GM18870 (cell line): ENCODE measurements at regions not wholly inside any gene's neighbourhood (a gene's known extent, or its start where the extent isn't known, plus 50 kb on each side); places are given as distances from the start of the nearest gene placed in this dataset.

ENCODE experiments used
- ATAC-seq: cut with Tn5 transposase; IDR thresholded peaks from one replicate; pipeline ENCODE4 v1.9.1; 2021; ENCODE audit warnings: moderate library complexity; ENCODE audit not compliant: unreplicated experiment

DNA sequence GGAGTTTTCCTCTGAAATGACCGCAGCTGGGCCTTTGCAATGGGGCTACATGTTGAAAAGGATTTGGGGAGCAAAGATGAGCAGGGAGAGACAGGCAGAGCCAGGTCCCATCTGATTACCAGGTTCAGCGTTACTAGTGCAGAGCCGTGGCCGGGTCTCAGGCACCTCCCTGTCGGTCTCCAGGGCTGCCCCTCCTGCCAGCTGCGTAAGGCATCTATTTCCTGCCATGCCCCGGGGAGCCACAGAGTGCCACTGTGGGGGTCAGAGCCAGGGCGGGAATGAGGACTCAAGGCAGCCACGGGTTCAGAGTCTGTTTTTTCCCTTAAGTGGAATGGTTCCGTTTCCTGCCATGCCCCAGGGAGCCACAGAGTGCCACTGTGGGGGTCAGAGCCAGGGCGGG is 382.6 kb upstream of the SHH start:
- no peak for ATAC-seq

DNA sequence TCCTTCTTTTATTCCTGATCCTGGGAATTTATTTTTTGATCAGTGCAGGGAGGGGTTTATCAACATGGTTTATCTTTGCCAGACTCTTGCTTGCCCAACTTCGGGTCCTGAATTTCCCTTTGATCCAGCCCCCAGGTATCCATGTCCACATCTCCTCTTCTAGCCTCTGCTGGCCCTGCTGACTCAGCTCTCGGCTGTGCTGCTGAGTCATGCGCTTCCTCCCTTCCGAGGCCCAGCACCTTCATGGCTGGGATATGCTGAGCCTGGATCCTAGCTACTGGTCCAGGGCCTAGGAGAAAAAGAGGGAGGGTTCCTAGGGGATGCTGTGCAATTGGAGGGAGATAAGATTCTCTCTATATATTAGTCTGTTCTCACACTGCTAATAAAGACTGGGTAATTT is 380.7 kb upstream of the SHH start:
- no peak for ATAC-seq

DNA sequence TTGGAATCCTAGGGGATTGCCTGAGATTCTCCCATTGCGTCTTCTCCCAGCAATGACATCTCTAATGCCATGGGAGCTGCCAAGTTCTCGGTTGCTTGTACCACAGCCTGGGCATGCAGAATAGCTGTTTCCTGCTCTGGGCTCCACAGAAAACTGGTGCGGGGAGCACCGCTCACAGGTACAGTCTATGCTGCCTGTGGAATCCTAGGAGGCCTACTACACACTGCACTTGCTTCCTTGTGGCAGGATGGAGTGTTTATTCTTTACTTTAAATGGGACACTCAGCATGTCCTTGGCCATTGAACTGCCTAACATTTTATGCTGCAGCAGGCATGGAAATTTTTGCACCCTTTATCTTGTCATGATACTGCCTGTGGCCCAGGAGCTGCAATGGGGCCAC is 378.8 kb upstream of the SHH start:
- no peak for ATAC-seq

DNA sequence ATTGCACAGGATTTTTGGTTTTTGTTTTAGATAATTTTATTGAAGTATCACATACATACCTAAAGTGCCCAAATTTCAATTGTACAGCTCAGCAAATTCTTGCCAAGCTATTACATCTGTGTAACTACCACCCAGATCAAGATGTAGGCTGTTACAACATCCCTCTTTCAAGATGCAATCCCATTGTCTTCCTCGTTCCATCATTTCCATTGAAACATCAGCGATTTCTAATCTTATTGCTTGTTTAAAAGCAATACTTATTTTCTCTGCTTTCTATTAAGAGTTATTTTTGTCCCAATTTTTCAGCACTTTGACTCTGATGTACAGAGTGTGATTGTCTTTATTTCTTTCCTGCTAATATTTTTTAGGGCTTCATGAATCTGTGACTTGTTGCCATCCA is 372.8 kb upstream of the SHH start:
- ATAC-seq = no peak

DNA sequence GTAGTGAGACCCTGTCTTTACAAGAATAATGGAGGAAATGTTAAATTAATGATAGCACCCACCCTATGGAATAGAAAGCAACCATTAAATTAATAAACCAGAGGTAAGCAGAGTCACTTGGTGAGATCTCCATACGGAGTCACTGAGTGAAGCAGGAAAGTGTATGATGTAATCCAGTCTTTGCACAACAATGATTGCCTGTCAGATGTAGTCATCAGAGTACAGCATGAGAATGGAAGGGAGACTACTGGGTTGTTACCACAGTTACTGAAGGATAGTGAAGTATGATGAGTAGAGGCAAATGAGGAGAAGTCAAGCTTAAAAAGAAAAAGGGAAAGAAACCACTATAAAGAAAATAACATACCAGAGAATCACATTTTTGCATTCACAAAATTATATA is 371.9 kb upstream of the SHH start:
- ATAC-seq = no peak

DNA sequence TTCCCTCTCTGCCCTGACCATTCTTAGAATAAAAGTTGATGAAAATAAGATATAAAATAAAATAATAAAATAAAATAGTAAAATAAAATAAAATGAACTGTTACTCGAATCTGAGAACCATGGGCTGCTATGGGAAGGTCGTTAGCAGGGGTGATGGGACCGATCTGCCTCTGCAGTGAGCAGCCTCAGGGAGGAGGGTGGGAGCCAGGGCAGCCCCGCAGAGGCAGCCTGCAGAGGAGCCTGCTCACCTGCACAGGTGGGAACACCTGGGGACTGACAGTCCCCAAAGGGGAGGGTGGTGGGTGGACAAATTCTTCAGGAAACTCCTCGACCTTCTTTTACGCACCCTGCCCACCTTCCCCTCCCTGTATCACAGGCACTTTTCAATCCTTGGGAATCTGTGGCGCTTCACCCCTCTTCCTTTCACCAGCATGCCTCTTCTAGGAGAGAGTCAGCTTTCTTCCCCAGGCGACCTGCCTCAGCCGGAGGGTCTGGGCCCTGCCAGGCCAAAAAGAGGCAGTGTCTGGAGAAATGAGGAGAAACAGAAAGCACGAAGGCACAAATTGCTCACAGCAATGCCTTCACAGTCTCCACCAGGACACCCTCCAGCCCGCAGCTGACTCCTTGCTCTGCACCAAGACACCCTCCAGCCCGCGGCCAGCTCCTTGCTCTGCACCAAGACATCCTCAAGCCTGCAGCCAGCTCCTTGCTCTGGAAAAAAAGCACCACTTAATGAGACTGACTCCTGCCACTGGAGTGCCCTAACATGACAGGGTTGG is 368.4 kb upstream of the SHH start:
- ATAC-seq = no peak

DNA sequence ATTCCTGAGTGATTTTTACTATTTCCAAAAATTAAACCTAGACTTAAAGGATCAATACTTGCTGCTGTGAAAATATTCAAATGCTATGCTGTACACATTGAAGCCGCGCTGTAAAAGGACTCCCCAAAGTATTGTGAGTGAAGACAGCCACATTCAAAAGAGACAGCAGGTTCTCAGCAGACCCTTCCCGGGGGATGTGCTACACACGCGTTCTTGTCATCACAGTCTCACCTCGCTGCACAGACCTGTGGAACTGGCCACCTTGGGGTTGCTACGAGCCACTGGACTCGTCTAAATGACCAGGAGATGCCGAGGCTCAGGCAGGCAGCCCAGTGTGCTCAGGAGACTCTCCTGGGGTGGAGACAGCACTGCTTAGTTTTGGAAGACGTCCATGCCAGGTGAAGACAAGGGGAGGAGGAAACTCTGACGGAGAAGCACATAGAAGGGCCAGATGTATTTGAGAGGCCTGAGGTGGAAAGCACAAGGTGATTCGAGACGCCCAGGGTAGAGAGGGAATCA is 367.7 kb upstream of the SHH start:
- ATAC-seq = no peak

DNA sequence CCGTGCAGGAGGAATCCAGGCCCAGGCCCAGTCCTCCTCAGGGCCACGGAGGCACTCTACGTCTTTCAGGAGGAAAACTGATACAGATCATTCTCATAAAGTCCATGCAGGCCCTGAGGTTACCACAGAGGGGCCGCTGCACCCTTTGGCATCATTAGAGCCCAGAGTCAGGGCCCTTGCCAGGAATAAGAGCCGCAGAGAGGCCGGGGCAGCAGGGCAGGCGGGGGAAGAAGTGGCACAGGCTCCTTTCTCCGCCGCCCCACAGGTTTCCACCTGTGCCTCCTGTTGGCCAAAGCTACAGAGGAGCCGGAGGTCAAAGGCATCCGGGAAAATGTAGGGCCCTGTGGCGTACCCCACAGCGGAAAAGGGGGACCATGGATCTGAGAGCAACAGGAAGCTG is 366.6 kb upstream of the SHH start:
- no peak for ATAC-seq

DNA sequence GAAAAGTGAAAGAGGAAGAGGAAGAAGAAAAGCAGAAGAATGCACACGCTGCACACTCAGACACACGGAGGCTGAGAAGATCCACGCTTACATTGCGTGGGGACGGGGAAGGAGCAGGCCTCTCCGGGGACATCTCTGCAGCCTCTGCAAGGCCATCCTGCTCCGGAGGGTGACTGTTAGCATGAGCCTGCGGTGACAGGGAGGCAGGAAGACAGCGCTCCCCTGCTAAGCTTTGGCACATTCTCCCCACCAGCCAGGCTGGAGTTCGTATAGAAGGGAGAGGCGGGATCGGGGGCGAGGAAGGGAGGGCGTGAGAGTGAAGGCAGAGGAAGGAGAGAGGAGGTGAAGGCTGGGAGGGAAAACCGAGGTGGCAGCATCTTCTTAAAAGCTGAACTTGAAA is 366.0 kb upstream of the SHH start:
- no peak for ATAC-seq

DNA sequence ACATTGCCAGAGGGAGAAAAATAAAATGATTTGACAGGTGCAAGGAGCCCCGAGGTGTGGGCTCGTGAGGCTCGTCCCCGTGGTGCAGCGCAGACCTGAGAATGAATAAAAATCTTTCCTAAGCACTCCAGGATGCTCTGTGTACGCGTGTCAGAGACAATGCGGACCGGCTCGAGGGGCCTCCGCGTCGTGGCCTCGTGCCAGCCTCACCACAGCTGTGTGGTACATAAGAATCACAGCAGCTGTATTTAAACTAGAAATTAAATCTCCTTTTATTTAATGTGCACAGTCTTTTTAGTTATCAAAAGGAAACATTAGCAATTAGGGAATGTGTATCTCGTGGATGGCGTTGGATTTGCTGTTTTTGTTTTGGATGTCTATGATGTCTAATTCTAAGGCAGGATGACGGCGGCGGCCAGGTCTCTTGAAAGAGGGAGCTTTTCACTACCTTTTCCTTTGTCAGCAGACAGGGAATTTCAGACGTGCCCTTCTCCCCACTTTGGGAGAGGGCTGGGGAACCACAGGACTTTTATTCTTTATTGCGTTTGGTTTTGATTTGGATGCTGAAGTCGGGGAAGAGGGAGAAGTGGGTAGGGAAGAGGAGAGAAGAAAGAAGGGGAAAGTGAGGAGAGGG is 365.3 kb upstream of the SHH start:
- ATAC-seq = no peak

DNA sequence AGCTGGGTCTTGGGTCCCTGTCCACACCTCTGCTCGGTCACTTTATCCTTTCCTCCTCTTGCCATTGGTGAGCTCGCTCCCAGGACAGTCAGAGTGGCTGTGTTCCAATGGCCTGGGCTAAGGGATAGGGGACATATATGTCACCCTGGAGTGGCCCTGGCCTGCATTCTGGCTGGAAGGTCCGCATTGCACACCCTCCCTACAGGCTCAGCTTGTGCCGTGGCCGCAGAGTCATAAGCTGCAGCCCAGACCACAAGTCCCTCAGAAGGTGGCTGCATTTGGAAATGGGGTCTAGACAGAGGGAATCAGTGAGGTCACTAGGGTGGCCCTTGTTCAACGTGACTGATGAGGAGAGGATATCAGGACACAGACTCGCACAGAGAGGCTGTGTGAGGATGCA is 363.8 kb upstream of the SHH start:
- ATAC-seq = no peak

DNA sequence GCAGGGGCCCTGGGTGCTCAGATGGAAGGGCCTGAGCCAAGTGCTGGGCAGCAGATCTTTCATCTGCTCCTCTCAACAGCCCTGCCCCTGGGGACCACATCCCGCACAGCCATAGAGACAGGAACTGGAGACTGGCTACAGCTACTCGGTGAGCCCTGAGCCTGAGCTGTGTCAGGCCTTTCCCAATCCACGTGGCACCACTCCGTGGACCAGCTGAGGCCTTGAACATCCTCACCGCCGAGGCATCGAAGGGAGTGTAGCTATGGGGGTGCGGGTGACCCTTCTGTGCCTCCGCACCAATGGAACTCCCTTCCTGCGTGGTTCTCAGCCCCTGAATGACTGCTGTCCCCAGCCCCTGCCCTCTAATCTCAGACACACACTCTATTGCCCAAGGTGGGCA is 362.7 kb upstream of the SHH start:
- ATAC-seq = no peak

DNA sequence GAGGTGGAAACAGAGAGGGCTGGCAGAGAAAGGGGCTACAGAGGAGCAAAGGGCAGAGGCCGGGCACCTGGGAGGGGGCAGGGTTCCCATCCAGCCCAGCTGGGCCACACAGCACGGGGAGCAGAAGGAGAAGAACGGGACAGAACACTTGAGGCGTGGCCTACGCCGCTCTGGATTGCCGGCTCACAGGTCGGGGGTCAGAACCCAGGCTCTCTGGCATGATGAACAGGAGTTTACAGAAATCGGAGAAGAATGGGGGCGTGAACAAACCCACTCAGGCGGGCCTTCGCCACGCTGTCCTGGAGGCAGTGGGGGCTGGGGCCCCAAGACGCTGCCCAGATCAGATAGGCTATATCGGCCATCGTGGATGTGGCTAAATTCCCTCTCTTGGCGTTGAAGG is 362.2 kb upstream of the SHH start:
- no peak for ATAC-seq

DNA sequence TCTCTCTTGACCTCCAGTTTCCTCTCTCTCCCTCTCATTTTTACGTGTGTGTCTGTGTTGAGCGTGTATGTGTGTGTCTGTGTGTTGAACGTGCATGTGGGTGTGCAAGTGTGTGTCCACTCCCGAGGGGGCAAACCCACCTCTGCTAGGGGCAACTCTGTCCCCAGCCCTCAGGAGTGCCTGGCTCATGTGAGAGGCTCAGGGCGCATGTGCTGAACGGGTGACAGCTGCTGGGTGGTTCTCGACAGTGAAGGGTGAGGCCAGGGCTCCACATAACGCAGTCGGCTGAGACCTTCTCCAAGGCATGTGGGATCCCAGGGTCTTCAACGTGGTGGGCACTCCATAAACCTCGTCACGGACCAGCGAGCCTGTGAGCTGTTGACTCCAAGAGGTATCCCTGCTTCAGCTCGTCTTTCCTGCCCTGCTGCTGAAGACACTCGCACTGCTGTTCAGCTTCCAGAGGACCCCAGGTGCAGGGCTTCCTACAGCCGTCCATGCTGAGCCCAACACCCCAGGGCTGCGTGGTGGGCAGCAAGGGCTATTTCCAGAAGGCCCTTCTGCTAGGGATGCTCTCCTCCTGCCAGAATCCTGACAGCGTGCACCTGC is 361.6 kb upstream of the SHH start:
- no peak for ATAC-seq

DNA sequence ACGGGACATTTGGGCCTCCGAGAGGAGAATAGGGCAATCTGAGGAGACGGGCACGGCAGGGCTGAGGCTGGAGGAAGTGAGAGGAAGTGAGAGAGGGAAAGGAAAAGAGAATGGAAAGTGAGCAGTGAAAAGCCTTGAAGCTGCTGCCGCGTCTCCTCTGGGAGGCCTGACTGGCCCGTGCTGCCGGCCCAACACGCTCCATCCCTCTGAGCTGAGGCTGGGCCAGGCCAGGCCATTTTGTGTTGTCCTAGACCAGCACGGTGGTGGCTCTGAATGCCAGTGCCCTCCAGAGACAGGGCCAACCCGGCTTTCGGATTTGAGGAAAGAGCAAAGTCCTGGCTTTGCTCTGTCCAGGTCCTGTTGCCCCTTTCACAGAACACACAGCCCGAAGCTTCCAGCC is 361.1 kb upstream of the SHH start:
- no peak for ATAC-seq

DNA sequence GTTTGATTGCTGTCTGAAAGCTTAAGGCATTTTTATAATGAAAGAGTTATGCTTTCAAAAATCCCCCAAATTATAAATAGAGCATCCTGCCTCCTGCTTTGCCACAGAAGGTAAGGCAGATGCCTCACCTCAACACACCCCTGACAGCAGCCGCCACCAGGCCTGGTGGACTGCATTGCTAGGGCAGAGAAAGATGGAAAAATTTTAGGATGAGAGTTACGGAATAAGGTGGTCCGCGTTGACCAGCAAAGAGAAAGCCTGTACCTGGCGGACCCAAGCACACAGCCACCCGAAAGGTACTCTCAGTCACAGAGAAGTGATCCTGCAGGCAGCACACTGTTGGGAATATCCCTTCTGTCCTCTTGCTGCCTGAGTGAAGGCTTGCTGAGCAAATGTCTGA is 360.4 kb upstream of the SHH start:
- no peak for ATAC-seq

DNA sequence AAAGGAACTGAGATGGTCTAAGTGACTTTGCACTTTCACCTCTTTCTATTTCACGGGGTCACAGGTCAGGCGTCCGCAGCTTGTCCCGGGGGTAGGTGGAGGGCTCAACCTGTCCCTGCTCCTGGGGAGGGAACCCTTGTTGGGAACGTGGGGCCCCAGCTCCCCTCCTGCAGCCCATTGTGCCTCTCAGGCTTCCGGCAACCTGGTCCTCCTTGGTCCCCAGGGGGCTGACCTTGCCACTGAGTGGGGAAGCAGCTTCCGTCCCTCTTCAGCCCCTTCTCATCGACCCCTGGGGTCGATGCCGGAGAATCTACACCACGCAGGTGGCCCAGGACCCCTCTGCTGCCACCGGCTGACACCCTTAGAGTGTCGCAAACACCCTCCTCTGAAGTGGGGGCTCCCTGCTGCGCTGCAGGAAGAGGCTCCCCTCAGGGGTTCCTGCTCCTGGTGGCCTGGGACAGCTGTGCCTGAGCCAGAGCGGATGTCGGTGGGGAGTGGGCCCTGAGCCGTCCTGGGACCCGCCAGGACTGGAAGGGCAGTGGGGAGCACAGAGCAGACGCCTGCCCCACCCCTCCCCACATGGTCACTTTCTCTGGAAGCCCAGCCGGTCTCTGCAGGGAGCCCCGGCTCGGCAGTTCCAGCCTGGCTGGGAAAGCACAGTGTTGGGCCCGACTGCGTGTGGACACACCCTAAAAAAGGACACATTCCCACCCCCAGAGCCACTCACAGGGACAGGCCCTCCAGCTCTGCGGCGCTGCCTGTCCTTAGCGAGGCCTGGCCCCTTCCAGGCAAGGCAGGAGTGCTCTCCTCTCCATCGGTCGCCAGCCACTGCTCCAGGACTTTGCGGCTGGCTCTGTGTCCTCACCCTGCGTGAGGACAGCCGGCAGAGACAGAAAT is 357.5 kb upstream of the SHH start:
- no peak for ATAC-seq

DNA sequence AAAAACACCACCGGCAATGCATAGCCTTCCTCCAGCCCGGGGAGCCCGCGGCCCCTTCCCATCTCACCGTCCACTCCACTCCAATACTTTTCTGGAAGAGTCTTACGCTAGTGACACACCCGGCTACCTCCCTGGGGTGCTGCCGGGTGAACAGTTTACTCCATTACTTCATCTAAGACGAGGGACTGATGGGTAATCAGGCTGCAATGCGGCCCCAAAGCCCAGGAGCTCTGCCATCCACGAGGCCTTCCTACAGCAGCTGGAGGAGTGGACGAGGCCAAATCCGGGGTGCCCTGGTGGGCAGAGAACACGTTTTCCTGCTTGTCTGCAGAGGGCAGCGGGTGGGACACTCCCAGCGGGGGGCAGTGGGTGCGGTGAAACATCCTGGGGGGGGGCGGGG is 356.2 kb upstream of the SHH start:
- ATAC-seq = no peak

DNA sequence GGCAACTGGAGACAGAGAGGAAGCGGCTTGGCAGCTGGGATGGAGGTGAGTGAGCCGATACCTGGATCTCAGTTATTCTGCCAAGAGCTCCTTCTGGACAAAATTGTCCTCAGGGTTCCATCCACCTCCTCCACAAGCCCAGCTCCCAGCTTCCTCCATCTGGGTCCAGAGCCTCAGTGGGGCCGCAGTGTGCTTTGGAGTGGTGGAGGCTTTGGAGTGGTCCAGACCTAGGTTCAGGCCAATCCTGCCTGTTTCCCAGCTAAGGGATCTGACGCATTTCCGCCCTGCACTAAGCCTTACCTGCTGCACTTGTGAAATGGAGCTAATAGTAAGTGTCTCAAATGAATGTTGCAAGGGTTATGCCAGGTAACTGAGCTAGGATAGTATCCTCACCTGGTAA is 355.7 kb upstream of the SHH start:
- no peak for ATAC-seq

DNA sequence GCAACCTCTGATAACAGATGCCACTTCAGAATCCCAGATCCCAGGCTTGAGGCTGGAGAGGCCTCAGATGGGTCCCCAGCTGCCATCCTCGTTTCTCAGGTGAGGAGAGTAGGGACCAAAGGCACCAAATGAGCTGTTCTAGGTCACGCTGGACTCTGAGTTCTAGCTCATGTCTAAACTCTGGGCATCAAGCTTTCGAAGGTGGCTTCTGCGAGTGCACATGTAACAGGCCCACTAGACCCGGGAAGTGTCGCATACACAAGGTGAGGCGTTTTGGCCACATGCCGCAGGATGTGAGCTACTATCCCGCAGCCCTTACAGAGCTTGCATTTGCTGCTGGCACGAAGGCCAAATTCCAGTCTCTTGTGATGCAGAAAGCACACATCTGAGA is 355.1 kb upstream of the SHH start:
- no peak for ATAC-seq

DNA sequence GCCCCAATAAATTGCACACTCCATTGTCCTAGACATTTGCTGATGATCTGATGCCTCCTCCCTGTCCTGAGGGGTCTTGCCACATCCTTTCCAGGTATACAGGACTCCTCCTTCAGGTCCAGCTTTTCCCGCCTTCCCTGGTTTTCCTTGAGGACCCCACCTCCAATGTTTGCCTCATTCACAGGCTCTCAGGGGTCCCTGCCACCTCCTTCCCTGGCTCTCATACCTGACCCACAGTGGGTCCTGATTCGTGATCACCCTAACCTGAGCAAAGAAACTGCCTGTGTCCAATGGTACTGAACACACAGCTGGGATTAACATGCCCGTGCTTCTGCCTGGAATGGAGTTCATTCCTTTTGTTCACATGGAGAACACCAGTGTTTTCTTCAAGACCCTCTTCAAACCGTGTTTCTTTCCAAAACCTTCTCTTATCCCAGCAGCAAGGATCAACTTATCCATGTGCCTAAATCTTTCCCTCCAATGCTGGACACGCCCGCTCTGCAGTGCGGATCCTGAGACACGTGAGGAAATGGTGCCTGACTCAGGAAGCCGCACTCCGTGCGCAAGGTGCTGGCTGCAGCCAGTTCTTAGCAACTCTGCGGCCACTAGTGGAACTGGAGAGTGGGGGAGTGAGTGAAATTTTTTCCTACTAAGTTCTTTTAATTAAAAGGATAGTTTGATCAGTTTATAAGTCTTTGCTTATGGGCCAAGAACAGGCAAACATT is 354.6 kb upstream of the SHH start:
- no peak for ATAC-seq
